ENCODE measurements at regions not wholly inside any gene's neighbourhood (a gene's known extent, or its start where the extent isn't known, plus 50 kb on each side); places are given as distances from the start of the nearest gene placed in this dataset.
A peak's percentile ranks its signal among the peaks of the same experiment; 100 is the strongest.

GRCh38 chr2:187079901-187080300 is 230.9 kb upstream of the ZSWIM2 start:
- H3K27me3 ChIP-seq (replicated peaks), result no peaks in the 10 kb centered on the region
- H3K36me3 ChIP-seq (replicated peaks), result no peaks in the 10 kb centered on the region
- H3K27ac ChIP-seq, result no peak overlapping the region
- DNase-seq, result no peak
- no peak overlapping the region for H3K4me3 ChIP-seq (ENCODE audit: low read depth, low read length)
- no peak for TF ChIP-seq CTCF (IDR thresholded peaks at IDR 0.05; ENCODE audit: low read depth, low read length, missing control alignments)
- in situ Hi-C loops (cut with HindIII; ENCODE audit: low pct_ligation_motif_present, low sequenced_read_pairs), result no loop called here

- H3K4me3 ChIP-seq (ENCODE audit: low read depth, low read length), result no peak overlapping the region
- no peaks in the 10 kb centered on the region for H3K36me3 ChIP-seq (replicated peaks)
- no peak overlapping the region for H3K27ac ChIP-seq
- H3K27me3 ChIP-seq (replicated peaks), result no peaks in the 10 kb centered on the region
- peak; percentile 37 for DNase-seq
- in situ Hi-C loops (cut with HindIII; ENCODE audit: low pct_ligation_motif_present, low sequenced_read_pairs), result no loop called here
- TF ChIP-seq CTCF (IDR thresholded peaks at IDR 0.05; ENCODE audit: low read depth, low read length, missing control alignments), result no peak
These were observed 229.3 kb upstream of the ZSWIM2 start for GRCh38 chr2:187078297-187078696.

- in situ Hi-C loops (cut with HindIII; ENCODE audit: low pct_ligation_motif_present, low sequenced_read_pairs), result no loop called here
- TF ChIP-seq CTCF (IDR thresholded peaks at IDR 0.05; ENCODE audit: low read depth, low read length, missing control alignments), result no peak
These were observed 226.7 kb upstream of the ZSWIM2 start for GRCh38 chr2:187075671-187076070.

GRCh38 chr2:187075199-187075635 is 226.2 kb upstream of the ZSWIM2 start:
- H3K4me3 ChIP-seq (ENCODE audit: low read depth, low read length), result no peak overlapping the region
- no peak for DNase-seq
- no peaks in the 10 kb centered on the region for H3K27me3 ChIP-seq (replicated peaks)
- H3K36me3 ChIP-seq (replicated peaks), result no peaks in the 10 kb centered on the region
- no peak overlapping the region for H3K27ac ChIP-seq
- no peak for TF ChIP-seq CTCF (IDR thresholded peaks at IDR 0.05; ENCODE audit: low read depth, low read length, missing control alignments)
- in situ Hi-C loops (cut with HindIII; ENCODE audit: low pct_ligation_motif_present, low sequenced_read_pairs), result no loop called here

More at GRCh38 chr2:187075671-187076070, 226.7 kb upstream of the ZSWIM2 start:
- DNase-seq, result no peak
- Histone ChIP-seq H3K4me3 (ENCODE audit: low read depth, low read length) (no peak overlapping the region), H3K27ac (no peak overlapping the region), H3K36me3 (replicated peaks) (no peaks in the 10 kb centered on the region), H3K27me3 (replicated peaks) (no peaks in the 10 kb centered on the region)

GRCh38 chr2:187058198-187058597 is 209.2 kb upstream of the ZSWIM2 start:
- Histone ChIP-seq H3K36me3 (replicated peaks) (no peaks in the 10 kb centered on the region), H3K27ac (no peak overlapping the region), H3K27me3 (replicated peaks) (no peaks in the 10 kb centered on the region), H3K4me3 (ENCODE audit: low read depth, low read length) (no peak overlapping the region)
- no peak for TF ChIP-seq CTCF (IDR thresholded peaks at IDR 0.05; ENCODE audit: low read depth, low read length, missing control alignments)
- in situ Hi-C loops (cut with HindIII; ENCODE audit: low pct_ligation_motif_present, low sequenced_read_pairs), result no loop called here
- no peak for DNase-seq

- H3K27ac ChIP-seq, result no peak overlapping the region
- no peaks in the 10 kb centered on the region for H3K36me3 ChIP-seq (replicated peaks)
- no peak overlapping the region for H3K4me3 ChIP-seq (ENCODE audit: low read depth, low read length)
- no peak for TF ChIP-seq CTCF (IDR thresholded peaks at IDR 0.05; ENCODE audit: low read depth, low read length, missing control alignments)
- in situ Hi-C loops (cut with HindIII; ENCODE audit: low pct_ligation_motif_present, low sequenced_read_pairs), result no loop called here
- no peaks in the 10 kb centered on the region for H3K27me3 ChIP-seq (replicated peaks)
- DNase-seq, result no peak
These were observed 208.5 kb upstream of the ZSWIM2 start for GRCh38 chr2:187057466-187057865.

All from brain microvascular endothelial cell (primary cell).